ENCODE measurements at regions not wholly inside any gene's neighbourhood (a gene's known extent, or its start where the extent isn't known, plus 50 kb on each side); places are given as distances from the start of the nearest gene placed in this dataset.
"Not testable (repeated sequence)": the region's sequence is repeated elsewhere in the genome, so short reads cannot be mapped to it uniquely, and the experiment has no call there.

DNA sequence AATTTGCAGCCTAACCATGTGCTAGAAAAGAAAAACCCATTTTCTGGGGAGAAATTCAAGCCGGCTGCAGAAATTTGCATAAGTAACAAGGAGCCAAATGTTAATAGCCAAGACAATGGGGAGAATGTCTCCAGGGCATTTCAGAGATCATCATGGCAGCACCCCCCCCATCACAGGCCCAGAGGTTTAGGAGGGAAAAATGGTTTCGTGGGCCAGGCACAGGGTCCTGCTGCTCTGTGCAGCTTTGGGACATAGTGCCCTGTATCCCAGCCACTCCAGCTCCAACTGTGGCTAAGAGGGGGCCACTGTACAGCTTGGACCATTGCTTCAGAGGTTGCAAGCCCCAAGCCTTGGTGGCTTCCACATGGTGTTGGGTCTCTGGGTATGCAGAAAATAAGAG is 620.0 kb downstream of the PSAT1 start:
- DNase-seq = not testable (repeated sequence)

GRCh38 chr9:78918976-78919375 is 622.1 kb downstream of the PSAT1 start:
- DNase-seq = no peak

DNA sequence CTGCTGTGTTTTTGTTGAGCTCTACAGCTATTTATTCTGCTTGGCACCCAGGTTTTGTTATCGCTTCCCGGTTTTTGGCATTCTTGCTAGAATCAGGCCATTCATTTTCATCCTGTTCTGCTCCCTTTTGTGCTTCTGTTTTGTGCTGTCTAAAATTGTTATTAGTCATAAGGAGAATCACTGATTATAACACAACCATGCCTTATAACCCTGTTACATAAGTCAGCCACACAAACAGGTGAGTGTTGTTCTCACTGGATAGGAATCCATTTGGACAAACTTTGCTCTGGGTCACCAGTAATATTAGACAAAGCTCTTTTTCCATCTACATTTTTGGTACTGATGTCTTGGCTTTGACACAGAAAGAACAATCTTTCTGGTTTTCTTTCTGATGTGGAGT is 622.8 kb downstream of the PSAT1 start:
- DNase-seq = no peak

GRCh38 chr9:78921341-78921740 is 624.4 kb downstream of the PSAT1 start:
- DNase-seq = no peak

DNA sequence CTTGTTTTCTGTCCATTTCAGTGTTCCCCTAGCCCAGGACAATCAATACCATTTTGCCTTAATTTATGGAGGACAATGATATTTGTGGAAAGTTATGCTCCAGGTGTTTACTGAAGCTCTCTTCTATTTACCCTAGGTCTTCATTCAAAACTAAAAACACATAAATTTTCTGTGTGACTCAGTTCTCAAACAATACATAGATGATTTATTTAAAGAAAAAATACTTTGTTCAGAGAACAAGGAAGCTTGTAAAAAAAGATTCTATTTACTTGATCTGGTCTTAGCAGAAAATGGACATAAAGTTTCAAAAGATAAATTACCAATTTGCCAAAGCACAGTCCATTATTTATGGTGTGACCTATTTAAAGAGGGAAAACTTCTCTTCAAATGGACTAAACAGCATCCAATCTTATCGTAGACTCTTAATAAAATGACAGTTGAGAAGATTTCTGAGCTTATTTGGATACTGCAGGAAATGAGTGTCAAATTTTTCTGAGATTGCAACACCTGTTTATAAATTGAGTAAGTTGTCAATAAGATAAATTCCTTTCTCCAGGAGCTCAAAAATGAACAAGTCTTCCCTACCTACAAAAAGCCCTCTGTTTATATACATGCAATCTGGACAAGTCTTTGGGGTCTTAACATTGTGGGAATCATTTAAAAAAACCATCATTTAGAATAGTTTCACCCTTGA is 627.2 kb downstream of the PSAT1 start:
- DNase-seq = no peak

- no peak for DNase-seq
These were observed 630.4 kb downstream of the PSAT1 start for GRCh38 chr9:78927099-78927940.

- DNase-seq = no peak
These were observed 631.9 kb downstream of the PSAT1 start for GRCh38 chr9:78928625-78929405.

- DNase-seq = no peak
These were observed 633.4 kb downstream of the PSAT1 start for GRCh38 chr9:78930281-78930680.

DNA sequence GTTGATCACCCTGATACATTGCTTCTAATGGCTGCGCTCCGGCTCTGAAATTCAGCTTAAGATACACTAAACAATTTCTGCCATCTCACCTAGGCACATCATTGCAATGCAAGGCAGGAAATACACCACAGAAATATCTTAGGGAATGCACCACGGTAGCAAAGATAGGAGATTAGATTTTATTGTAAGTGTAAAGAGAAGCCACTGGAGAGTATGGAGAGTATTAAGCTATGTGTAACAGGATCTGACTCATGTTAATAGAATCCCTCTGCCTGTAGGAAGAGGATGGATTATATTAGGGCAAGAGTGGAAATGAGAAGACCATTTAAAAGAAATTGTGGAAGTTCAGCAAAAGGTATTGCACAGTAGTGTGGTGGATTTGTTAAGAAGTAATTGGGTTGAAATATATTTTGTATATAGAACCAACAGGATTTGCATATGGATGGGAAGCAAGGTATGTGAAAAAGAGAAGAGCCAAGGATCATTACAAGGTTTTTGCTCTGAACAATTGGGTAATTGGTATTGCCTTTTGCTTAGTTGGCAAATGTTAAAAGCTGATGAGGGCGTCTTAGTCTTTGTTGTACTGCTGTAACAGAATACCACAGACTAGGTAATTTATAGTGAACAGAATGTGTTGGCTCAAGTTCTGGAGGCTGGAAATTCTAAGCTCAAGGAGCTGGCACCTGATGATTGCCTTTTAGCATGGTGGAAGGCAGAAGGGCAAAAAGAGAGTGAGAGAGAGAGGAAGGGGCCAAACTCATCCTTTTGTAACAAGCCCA is 636.1 kb downstream of the PSAT1 start:
- no peak for DNase-seq

GRCh38 chr9:78934880-78935279 is 636.9 kb upstream of the TLE4 start:
- DNase-seq = no peak

- no peak for DNase-seq
These were observed 632.9 kb upstream of the TLE4 start for GRCh38 chr9:78938821-78939220.

GRCh38 chr9:78939311-78940065 is 632.3 kb upstream of the TLE4 start:
- peak; percentile 26 for DNase-seq

GRCh38 chr9:78940121-78940855 is 631.5 kb upstream of the TLE4 start:
- no peak for DNase-seq

DNA sequence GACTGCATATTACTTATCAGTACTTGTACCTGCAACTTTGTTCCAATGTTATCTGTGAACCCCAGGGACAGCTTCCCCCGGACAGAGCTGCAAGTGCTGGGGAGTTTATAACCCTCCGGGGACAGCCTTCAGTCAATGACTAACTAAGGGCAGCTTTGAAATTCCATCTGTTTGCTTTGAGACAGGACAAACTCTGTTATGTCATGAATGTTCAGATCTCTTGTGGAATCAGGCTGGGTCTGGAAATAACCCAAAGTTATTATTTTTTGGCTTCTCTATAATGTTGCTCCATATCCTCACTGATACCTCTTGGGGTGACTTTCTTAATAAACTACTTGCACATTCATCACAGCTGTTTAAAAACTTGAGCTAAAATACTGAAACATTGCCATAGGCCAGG is 617.5 kb upstream of the TLE4 start:
- DNase-seq = no peak

DNA sequence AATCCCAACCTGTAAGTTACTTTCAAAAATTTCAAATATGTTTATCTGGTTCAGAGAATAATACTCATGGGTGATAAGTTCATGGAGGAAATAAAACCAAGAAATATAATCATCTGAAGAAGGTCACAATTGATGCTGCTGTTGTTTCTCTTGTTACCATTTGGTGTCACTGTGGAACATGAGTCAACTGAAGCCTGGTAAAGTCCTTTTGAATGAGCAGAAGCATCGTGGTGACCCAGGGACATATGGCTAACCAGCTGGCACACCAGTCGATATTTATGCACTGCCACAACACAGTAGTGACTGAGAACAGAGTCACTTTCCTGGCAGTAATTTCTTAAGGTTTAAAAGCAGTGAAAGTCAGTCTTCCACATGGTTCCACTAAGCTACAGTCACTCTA is 612.9 kb upstream of the TLE4 start:
- DNase-seq = no peak

- DNase-seq = no peak
These were observed 609.6 kb upstream of the TLE4 start for GRCh38 chr9:78962156-78962555.

GRCh38 chr9:78963911-78964310 is 607.9 kb upstream of the TLE4 start:
- DNase-seq = no peak

- DNase-seq = no peak
These were observed 604.1 kb upstream of the TLE4 start for GRCh38 chr9:78967596-78968217.

GRCh38 chr9:78970375-78970774 is 601.4 kb upstream of the TLE4 start:
- no peak for DNase-seq

GRCh38 chr9:78971540-78971939 is 600.2 kb upstream of the TLE4 start:
- DNase-seq = no peak

All from muscle of arm (tissue), 1 donor.